GM21447 (cell line): ENCODE measurements at regions not wholly inside any gene's neighbourhood (a gene's known extent, or its start where the extent isn't known, plus 50 kb on each side); places are given as distances from the start of the nearest gene placed in this dataset.
"Not testable (repeated sequence)": the region's sequence is repeated elsewhere in the genome, so short reads cannot be mapped to it uniquely, and the experiment has no call there.

ENCODE experiments used
- ATAC-seq: cut with Tn5 transposase; IDR thresholded peaks from one replicate; pipeline ENCODE4 v1.9.1; 2021; ENCODE audit not compliant: unreplicated experiment

- ATAC-seq: no peak
Measured at GRCh38 chr20:56870271-56870670, 241.2 kb downstream of the TFAP2C start.

DNA sequence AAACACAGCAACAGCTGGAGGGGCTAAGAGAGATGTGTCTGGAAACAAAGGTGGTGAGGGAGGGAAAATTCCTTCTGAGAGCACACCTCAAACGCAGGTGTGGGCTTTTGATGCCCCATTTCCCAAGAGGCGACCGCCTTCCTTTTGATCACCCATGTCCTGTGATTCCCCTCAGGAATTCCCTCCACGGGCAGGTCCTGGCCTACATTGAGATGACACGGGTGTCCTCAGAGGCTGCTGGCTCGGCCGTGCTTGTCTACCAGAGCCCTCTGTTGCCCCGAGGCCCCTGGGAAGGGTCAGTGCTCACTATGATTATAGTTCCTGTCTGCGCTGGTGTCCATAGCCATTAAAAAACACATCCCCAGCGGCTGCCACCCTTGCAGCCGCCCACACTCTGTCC, 242.6 kb downstream of the TFAP2C start:
- ATAC-seq: no peak

DNA sequence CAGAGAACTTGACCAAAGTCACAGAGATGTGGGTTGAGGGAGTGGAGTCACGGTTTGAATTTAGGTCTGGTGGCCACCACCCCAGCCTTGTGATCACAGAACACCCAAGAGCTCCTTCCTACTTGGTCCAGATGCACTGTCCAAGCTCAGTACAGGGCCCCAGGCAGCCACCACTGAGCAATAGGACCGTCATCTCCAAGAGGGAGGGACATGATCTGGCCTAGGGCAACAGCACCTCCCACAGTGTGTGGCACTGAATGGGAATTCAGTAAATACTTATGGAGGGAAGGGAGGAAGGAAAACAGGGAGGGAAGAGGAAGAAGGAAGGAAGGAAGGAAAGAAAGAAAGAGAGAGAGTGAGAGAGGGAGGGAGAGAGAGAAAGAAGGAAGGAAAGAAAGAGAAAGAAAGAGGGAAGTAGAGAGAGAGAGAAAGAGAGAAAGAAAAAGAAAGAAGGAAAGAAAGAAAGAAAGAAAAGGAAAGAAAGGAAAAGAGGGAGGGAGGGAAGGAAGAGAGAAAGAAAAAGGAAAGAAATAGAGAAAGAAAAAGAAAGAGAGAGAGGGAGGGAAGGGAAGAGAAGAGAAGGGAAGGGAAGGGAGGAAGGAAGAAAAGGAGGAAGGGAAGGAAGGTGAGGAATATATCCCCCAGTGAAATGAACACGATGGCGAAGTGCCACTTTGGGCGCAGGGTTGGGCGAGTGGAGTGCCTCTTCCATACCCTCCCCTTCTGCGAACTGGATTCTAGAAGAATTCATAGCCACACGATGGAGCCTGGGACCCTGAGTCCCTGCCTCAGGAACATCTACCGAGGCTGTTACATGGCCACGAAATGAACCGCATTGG, 243.7 kb downstream of the TFAP2C start:
- no peak for ATAC-seq

- ATAC-seq: no peak
Measured at GRCh38 chr20:56873836-56874235, 244.7 kb downstream of the TFAP2C start.

GRCh38 chr20:56875052-56875659, 246.1 kb downstream of the TFAP2C start:
- no peak for ATAC-seq

- no peak for ATAC-seq
Measured at GRCh38 chr20:56875803-56876202, 246.7 kb downstream of the TFAP2C start.

GRCh38 chr20:56885521-56885920, 256.4 kb downstream of the TFAP2C start:
- no peak for ATAC-seq

DNA sequence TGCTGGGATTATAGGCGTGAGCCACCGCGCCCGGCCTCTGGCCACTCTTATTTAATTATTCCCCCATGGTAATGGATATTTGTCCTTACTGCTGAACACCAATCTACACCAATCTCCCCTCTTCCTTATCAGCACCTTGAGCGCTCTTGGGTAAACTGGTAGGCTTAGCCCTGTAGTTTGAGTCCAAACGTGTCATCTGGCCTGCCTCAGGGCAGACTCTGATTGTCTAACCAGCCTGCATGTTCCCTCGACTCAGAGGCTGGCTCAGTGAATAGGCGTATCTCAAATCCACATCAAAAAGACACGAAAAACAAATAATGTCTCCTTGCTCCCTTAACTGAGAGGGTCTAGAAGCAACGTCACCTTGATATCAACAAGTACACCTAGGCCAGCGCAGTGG, 260.9 kb downstream of the TFAP2C start:
- ATAC-seq: no peak

GRCh38 chr20:56893226-56893917, 264.3 kb downstream of the TFAP2C start:
- no peak for ATAC-seq

- ATAC-seq: no peak
Measured at GRCh38 chr20:56896447-56896846, 267.3 kb downstream of the TFAP2C start.

DNA sequence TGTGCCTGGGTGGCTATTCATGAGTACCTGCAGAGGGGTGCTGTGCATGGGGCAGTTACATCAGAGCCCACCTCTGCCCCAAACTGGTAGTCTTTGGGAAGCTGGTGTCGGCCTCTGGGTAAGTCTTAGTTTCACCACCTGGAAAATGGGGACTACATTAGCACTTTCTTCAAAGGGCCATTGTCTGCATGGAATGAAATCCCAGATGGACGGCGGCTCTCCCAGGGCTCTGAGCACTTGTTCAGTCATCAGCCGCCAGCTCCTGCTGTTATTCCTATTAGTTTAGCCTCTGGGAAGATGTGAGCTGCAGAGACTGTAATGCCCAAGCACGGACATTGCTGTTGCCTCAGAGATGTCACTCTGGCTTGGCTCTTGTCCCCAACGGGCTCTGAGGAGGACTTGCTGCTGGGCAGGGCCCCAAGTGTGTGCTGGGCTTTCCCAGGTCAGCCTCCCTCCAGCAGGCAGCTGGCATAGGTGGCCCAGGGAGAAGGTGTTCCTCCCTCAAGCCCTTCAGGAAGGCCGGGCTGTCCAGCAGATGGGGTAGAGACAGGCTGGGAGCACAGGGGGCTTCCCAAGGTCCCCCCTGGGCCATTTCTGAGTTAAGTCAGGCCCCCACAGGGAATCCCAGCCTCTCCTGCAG, 268.3 kb downstream of the TFAP2C start:
- ATAC-seq: no peak

- ATAC-seq: no peak
Measured at GRCh38 chr20:56897958-56898349, 268.8 kb downstream of the TFAP2C start.

DNA sequence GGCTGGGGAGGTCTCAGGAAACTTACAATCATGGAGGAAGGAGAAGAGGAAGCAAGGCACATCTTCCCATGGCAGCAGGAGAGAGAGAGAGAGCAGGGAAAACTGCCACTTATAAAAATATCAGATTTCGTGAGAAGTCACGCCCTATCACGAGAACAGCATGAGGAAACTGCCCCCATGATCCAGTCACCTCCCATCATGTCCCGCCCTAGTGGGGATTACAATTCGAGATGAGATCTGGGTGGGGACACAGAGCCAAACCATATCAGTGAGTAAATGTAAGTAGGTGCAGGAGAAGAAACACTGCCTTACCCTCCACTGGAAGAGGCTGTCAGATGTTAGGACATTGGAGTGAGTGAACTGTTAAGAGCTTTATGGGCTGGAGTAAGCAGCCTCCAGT, 270.4 kb downstream of the TFAP2C start:
- no peak for ATAC-seq

DNA sequence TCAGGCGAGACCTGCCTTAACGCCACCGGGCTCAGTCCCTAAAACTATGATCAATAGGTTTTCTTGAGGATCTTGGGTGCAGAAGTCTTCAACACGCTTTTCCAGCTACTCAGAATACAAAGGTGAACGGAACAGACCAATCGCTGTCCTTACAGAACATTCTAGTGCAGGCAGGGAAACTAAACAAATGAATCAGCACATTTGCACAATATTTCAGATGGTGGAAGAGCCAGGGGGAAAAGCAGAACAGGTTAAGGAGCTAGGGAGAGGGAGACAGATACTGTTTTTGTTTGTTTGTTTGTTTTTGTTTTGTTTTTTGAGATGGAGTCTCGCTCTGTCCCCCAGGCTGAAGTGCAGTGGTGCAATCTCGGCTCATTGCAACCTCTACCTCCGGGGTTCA, 271.1 kb downstream of the TFAP2C start:
- no peak for ATAC-seq

DNA sequence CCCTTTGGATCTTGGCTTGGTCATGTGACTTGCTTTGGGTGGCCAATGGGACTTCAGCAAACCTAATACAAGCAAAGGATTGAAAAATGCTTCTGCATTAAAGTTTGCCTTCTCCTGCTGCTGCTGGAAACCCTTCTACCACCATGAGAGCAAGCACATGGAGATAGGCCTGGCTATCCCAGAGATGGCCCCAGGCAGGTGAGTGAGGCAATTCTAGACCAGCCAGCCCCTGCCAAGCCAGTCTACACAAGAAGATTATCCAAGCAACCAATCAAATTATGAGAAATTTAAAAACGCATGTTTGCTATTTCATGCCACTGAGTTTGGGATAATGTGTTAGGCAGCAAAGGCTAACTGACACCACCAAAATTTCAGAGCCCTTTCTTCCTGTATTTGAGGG, 274.3 kb downstream of the TFAP2C start:
- no peak for ATAC-seq

- ATAC-seq: no peak
Measured at GRCh38 chr20:56903858-56904257, 274.8 kb downstream of the TFAP2C start.

GRCh38 chr20:56909918-56910714, 281.0 kb downstream of the TFAP2C start:
- ATAC-seq: no peak

DNA sequence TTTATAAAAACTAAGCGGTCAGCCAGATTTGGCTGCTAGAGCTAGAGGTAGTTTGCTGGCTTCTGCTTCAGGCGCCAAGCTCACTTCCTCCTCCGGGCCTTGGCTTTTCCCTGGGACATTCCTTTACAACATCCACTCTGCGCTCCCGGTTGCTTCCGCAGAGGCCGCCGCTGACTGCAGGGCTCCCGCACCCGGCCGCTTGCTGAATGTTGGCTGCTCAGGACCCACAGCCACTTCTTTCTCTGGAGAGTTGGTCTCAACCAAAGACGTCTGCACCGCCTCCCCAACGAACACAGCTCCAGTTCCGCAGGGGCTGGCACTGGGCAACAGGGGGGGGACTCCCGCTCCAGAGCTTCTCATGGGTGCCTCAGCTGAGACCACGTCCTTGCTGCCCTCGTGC, 282.8 kb downstream of the TFAP2C start:
- ATAC-seq: no peak

DNA sequence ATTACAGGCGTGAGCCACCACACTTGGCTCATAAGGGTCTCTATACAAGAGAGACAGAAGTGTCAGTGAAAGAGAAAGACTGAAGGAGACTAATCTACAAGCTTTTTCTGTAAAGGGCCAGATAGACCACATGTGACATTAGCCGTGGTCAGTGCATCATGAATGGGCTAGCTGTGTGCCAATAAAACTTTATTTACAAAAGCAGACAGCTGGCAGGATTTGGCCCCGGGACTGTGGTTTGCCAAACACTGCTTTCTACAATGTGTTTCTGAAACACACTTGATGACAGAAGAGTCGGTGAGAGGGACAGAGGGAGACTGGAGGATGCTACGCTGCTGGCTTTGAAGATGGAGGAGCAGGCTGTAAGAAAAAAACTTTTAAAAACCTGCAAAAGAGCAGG, 285.4 kb downstream of the TFAP2C start:
- ATAC-seq: no peak

- no peak for ATAC-seq
Measured at GRCh38 chr20:56916345-56916622, 287.2 kb downstream of the TFAP2C start.

- ATAC-seq: not testable (repeated sequence)
Measured at GRCh38 chr20:56920041-56920440, 290.9 kb downstream of the TFAP2C start.
